NCI-H345 (cell line): ENCODE measurements at regions not wholly inside any gene's neighbourhood (a gene's known extent, or its start where the extent isn't known, plus 50 kb on each side); places are given as distances from the start of the nearest gene placed in this dataset.

Source experiments
- DNase-seq: peaks from one replicate; lab custom pipeline; 2025; lab: John Stamatoyannopoulos, UW

DNA sequence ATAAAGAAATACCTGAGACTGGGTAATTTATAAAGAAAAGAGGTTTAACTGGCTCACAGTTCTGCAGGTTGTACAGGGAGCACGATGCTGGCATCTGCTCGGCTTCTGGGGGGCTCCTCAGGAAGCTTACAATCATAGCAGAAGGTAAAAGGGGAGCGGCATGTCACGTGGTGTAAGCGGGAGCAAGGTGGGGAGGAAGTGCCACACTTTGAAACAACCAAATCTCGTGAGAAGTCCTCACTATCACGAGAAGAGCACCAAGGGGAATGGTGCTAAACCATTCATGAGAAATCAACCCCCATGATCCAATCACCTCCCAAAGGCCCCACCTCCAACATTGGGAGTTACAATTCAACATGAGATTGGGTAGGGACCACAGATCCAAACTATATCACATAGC is 67.7 kb downstream of the AKR1B1 start:
- DNase-seq: no peak

DNA sequence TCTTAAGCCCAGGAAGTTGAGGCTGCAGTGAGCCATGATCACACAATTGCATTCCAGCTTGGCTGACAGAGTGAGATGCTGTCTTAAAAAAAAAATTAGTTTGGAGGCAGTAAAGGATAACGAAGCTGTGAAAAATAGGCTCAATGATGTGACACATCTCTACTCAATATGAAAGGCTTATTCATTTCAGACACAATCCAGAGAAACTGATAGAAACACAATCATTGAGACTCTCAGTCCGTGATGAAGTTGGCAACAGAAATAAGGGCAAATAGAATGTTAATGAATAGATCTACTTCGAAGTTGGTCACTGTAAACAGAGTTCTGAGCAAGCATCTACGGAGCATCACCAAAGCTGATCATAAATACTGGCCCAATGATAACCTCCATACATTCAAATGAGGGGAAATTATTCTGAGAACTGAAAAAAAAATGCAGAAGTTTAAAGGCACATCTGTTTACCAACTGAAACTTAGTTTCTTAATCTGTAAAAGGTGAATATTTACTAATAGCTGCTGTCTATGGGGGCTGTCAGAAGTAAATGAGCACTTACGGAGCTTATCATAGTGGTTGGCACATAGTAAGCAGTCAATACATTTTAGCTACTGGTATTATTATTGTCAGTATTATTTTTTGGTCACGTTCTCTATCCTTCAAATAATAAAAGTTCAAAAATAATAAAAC is 70.4 kb downstream of the AKR1B1 start:
- no peak for DNase-seq

DNA sequence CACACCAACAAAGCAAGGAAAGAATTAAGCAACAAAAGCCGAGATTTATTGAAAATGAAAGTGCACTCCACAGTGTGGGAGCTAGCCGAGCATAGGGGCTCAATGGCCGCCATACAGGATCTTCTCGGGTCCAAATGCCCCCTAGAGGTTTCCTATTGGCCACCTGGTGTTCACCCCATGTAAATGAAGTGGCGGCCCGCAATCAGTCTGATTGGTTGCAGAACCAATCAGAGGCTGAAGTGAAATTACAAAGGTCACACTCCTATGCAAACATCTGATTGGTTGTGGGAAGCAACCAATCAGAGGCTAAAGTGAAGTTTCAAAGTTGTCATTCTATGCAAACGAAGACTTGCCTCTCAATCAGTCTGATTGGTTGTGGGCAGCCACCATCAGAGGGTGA is 61.8 kb upstream of the SLC35B4 start:
- DNase-seq: no peak

DNA sequence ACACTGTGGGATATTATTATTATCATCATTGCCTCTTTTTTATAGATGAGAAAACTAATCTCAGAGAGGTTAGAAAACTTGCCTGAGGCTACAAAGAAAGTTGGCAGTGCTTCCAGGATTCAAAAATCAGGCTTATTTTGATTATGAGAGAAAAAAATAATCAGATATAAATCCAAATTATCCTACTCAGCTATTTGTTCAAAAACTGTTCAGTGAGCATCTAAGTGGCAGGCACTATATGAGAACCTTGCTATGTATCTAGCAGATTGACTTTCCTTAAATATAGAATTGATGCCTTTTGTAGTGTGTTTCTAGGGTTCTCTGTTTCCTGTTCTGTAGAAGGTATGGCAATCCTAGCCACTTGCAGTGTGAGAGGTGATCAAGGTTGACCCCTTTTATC is 60.0 kb upstream of the SLC35B4 start:
- DNase-seq: no peak

DNA sequence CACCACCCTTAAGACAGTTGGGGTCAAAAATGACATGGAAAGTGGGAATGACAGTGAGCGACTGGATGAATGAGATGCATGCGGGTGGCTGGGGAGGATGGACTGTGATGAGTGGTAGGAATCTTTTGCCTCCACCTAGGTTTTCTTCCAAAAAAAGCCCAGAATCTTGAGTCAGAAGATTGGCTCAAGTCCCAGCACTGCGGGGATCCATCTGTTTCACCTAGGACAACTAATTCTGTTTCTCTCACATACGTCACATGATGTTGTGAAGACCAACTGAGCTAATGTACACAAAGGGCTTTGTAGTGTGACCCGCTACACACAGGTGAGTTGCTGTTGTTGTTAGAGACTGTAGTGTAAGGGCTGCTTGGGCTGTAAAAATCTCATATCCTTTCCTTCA is 58.5 kb upstream of the SLC35B4 start:
- no peak for DNase-seq

DNA sequence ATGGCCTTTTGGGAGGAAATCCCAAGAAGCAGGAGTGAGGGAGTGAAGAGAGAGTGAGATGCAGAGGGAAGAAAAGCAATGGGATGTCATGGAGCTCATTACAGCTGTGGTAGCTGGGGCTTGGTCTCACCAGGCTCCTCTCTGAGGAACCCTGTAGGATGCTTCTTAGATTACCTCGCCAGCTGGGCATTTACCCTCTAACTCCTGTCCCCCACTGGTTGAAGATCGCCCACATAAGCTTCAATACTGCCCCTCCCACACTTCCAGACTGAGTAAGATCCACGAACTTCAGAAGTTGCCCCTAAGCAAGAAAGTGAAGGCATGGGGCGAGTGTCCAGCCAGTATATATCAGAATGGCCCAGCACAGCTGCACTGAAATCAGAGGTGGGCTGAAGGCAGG is 58.1 kb upstream of the SLC35B4 start:
- no peak for DNase-seq

DNA sequence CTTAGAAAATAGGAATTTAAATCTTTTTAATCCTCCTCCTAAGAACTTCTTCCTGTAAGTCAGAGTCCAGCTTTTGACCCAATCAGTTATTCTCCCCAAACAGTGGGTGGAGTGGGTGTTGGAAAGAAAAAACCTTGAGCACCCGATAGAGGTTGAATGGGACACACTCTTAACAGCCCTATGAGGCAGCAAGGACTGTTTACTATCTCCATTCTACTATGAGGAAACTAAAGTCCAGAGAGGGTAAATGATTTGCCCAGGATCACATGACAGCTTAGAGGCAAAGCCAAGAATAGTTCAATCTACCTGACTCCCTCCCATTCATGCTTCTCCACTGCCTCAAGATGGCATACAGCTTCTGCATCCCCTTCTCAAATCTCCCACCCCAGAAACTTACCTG is 57.6 kb upstream of the SLC35B4 start:
- no peak for DNase-seq

DNA sequence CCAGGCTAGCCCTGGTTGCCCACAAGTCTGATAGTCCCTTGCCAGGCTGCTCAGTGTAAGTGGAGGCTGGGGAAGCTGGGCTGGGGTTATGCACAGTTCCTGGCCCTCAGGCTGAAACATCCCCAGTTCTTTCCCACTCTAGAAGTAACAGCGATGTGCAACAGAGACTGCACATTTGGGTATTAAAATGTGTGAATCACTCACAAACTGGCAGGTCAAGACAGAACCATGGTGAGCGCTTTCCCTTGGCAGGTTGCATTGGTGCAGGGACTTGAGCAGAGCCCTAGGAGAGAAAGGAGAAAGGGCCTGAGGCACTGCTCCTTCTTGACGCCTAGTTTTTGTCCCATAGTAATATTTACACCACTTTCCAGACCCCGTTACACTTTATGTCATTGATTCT is 56.1 kb upstream of the SLC35B4 start:
- no peak for DNase-seq

DNA sequence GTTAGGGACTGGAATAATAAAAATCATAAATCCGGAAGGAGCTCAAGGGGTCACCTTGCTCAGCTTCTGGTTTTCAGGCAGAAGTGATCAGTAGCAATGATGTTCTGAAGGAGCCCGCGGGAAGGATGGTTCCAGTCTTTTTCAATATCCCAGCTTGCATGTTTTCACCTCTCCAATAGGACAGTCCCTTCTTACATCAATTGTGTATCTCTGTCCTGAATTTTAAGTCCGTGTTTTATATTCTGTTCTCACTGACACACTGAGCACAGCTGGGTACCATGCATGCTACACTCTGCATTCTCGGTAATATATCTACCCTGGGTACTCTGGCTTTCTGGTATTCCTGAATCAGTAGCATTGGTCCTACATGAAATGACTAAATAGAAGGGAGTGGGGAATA is 55.2 kb upstream of the SLC35B4 start:
- DNase-seq: no peak

DNA sequence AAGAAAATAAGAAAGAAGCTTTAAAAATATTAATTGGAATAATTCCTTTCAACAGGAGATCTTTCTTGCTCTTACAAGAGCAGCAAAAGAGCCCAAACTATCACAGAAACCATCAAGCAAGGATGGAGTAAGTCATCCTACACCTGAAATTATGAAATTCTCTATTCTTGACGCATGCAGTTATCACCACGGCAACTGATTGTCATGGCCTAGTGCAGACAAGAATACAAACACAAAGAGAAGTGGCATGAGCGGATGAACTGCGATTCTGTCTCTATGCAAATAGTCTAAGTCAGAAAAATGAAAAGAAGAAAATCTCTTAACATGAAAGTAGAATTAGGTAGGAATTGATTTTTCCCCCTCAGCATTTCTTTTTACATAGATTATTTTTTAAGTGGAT is 54.8 kb upstream of the SLC35B4 start:
- DNase-seq: peak; percentile 12

DNA sequence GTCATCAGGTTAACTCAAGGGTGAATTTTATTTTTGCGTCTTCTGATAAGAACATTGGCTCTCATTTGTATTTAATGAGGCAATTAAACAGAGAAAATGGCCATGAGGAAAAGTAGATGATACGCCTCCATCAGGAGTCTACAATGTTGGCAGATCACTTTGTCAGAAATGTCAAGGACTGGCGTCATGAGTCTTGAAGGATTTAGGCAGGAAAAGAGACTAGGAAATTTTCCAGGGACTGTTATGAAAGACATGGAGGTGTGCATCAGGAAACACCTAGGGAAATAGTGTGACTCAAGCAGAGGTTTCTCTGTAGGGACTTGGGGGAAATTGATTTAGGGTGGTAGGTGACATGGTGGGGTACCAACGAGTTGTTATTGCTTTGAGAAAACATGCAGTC is 53.4 kb upstream of the SLC35B4 start:
- DNase-seq: no peak

DNA sequence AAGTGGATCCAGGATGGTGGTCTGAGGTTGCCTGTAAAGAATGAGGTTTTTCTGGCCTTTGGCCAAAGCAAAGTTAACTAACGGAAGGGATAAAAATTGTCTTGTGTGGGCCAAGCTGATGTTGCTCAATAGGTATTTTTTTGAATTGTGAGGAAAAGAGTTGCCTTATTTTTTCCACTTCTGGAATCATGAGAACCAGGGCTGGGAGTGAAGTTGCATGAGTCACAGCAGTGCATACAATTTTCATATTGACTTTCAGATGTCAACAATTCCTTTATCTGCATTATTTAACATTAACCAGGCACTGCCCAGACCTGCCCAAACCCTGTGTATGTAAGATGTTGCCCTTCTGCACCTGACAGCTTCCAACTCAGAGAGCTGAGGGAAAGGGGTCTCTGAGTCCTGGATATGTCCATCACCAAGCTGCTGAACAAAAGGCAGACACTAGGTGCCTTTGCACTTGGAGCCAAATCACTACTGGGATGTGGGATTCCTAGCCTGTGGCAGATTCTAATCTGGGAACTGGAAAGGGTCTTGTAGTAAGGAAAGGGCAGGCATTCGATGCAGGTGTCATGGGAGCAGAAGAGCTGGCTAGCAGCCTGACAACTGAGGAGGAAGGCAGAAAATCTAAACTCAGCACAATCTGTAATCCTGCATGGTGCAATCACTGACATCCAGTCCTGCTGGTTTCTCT is 52.3 kb upstream of the SLC35B4 start:
- peak; percentile 35 for DNase-seq

DNA sequence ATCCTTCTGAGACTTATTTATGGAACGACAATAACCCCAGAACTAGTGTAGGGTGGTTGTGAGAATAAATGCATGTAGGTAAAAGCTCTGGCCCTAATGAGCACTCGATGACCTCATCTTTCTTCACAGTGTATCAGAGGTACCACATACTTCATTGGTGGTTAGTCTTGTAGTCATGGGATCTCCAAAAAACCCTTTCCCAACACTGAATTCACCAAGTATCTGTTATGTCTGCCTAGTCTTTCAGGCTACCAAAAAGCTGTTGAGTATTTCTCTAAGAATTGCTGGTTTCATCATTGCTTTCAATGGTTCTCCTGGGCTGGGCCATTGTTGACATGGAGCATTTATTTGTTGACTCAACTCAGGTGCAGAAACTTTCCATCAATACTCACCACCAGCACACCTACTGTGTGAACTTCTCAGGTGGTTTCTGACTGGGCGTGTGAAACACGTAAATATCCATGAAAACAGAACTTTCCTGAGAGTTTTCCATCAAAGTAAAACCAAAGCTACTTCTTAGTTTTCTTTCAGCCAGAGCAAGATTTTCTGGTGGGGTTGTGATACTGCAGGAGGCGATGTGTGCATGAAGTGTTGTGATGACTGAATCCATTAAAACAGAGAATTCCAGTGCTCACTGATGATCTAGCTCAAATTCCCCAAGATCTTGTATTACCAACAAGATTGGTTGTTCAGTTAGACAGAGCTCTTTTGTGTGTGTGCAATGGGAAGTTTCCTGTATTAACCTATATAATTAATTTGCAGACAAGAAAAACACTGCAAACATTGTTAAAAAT is 51.4 kb upstream of the SLC35B4 start:
- no peak for DNase-seq
